A673 (cell line): ENCODE measurements at regions not wholly inside any gene's neighbourhood (a gene's known extent, or its start where the extent isn't known, plus 50 kb on each side); places are given as distances from the start of the nearest gene placed in this dataset.

Source experiments
- EZH2 ChIP-seq: fragments of 200-600 bp; sonication (generic); IDR thresholded peaks from 2 replicates; pipeline ENCODE4 v1.6.1; 2017; ENCODE audit warnings: borderline replicate concordance, low read depth, mild to moderate bottlenecking, mixed read lengths, antibody characterized with exemption, low read length; ENCODE audit not compliant: poor library complexity, severe bottlenecking
- TF ChIP-seq, protein P1 (sequence below): fragments of 300-800, 200-600 bp; sonication (generic); conservative IDR thresholded peaks from 2 replicates; pipeline ENCODE4 v1.5.1; 2017; ENCODE audit warnings: low read depth, mild to moderate bottlenecking, antibody characterized with exemption, low read length, moderate library complexity, mixed read lengths

DNA sequence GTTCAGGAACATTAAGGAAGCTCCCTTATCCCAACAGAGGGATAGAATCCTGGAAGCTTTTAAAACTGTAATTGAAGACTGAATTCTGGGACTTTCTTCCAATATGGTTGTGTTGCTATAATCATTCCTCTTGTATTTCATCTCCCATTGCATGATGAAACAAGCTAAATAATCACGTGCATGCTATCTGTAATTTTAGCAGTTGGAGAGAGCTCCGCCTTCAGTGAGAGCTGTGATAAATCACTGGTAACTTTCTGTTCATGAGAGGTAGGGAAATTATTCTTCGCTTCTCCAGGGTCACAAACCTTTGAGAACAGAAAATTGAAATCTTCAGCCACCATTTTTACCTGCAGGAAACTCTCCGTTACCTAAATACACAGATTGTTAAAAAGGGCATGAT lies 530.2 kb downstream of the HTR7 start:
- TF ChIP-seq, protein P1, sequence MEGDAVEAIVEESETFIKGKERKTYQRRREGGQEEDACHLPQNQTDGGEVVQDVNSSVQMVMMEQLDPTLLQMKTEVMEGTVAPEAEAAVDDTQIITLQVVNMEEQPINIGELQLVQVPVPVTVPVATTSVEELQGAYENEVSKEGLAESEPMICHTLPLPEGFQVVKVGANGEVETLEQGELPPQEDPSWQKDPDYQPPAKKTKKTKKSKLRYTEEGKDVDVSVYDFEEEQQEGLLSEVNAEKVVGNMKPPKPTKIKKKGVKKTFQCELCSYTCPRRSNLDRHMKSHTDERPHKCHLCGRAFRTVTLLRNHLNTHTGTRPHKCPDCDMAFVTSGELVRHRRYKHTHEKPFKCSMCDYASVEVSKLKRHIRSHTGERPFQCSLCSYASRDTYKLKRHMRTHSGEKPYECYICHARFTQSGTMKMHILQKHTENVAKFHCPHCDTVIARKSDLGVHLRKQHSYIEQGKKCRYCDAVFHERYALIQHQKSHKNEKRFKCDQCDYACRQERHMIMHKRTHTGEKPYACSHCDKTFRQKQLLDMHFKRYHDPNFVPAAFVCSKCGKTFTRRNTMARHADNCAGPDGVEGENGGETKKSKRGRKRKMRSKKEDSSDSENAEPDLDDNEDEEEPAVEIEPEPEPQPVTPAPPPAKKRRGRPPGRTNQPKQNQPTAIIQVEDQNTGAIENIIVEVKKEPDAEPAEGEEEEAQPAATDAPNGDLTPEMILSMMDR = no peak
- TF ChIP-seq EZH2 = no peak
